HEK293T (cell line): ENCODE measurements at regions not wholly inside any gene's neighbourhood (a gene's known extent, or its start where the extent isn't known, plus 50 kb on each side); places are given as distances from the start of the nearest gene placed in this dataset.

Source experiments
- ARNT ChIP-seq: fragments of 450-650 bp; IDR thresholded peaks from 2 replicates; pipeline ENCODE4 v1.6.1; 2017; ENCODE audit warnings: mild to moderate bottlenecking
- ELF4 ChIP-seq: fragments of 450-650 bp; IDR thresholded peaks from 2 replicates; pipeline ENCODE4 v1.6.1; 2017; ENCODE audit warnings: antibody characterized with exemption
- FOXM1 ChIP-seq: fragments of 450-650 bp; IDR thresholded peaks from 2 replicates; pipeline ENCODE4 v1.6.1; 2017; ENCODE audit warnings: mild to moderate bottlenecking, borderline replicate concordance
- HDGF ChIP-seq: fragments of 450-650 bp; IDR thresholded peaks from 2 replicates; pipeline ENCODE4 v1.6.1; 2017; ENCODE audit warnings: antibody characterized with exemption, borderline replicate concordance
- L3MBTL2 ChIP-seq: fragments of 450-650 bp; conservative IDR thresholded peaks from 2 replicates; pipeline ENCODE4 v1.6.1; 2016; ENCODE audit warnings: mild to moderate bottlenecking
- SUZ12 ChIP-seq: fragments of 450-650 bp; IDR thresholded peaks from 2 replicates; pipeline ENCODE4 v1.6.1; 2016; ENCODE audit warnings: mild to moderate bottlenecking
- TARDBP ChIP-seq: fragments of 450-650 bp; IDR thresholded peaks from 2 replicates; pipeline ENCODE4 v1.6.1; 2016
- TF ChIP-seq, protein P1 (sequence below): fragments of 450-650 bp; IDR thresholded peaks from 2 replicates; pipeline ENCODE4 v1.6.1; 2016

DNA sequence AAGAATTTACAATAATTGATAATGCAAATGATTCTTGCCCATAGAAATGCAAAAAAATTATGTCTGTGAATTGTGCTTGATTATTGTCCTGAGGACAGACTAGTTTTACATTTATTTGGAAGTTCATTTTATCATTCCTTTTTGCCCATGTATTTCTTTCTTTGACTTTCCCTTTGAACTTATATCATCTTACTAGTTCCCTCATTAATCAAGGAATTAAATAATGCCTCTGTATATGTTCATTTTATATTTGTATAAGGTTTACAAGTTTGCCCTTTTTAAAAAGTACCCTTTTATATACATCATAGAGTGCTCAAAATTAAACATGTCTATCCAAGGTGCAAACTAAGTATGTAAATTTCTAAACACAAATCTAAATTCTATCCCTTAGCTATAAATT is 501.6 kb downstream of the NTRK2 start:
- TF ChIP-seq ELF4 = no peak
- TF ChIP-seq SUZ12 = no peak
- TF ChIP-seq TARDBP = no peak
- TF ChIP-seq, protein P1, sequence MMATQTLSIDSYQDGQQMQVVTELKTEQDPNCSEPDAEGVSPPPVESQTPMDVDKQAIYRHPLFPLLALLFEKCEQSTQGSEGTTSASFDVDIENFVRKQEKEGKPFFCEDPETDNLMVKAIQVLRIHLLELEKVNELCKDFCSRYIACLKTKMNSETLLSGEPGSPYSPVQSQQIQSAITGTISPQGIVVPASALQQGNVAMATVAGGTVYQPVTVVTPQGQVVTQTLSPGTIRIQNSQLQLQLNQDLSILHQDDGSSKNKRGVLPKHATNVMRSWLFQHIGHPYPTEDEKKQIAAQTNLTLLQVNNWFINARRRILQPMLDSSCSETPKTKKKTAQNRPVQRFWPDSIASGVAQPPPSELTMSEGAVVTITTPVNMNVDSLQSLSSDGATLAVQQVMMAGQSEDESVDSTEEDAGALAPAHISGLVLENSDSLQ = no peak
- TF ChIP-seq L3MBTL2 = no peak
- TF ChIP-seq ARNT = no peak
- TF ChIP-seq FOXM1 = no peak
- TF ChIP-seq HDGF = no peak
